Stimulated activated naive CD8-positive, alpha-beta T cell treated with anti-CD3 and anti-CD28 coated beads, Interleukin-15, amount 100 ng/mL, for 72 hours (primary cell): ENCODE measurements at regions not wholly inside any gene's neighbourhood (a gene's known extent, or its start where the extent isn't known, plus 50 kb on each side); places are given as distances from the start of the nearest gene placed in this dataset.
"Not testable (repeated sequence)": the region's sequence is repeated elsewhere in the genome, so short reads cannot be mapped to it uniquely, and the experiment has no call there.

ENCODE experiments used
- ATAC-seq: fragments of 150-1000 bp; cut with Tn5 transposase; 2 replicates; pipeline ENCODE4 v1.10.0; 2021; ENCODE audit warnings: mild to moderate bottlenecking, moderate library complexity
- DNase-seq, 2 donors: peaks; one replicate each; pipeline ENCODE4 v3.0.0; 2021 to 2022
- H3K27ac Mint-ChIP-seq, 2 donors: one replicate each; pipeline ENCODE4 v1.8.0; 2022; ENCODE audit warnings: mild to moderate bottlenecking in 2 of 2, mixed read lengths in 2 of 2, moderate library complexity in 2 of 2
- H3K27me3 Mint-ChIP-seq: one replicate; pipeline ENCODE4 v1.8.0; 2022; ENCODE audit warnings: mixed read lengths
- H3K4me1 Mint-ChIP-seq: one replicate; pipeline ENCODE4 v1.8.0; 2022; ENCODE audit warnings: mild to moderate bottlenecking, mixed read lengths
- H3K4me3 Mint-ChIP-seq, 2 donors: one replicate each; pipeline ENCODE4 v1.8.0; 2022; ENCODE audit warnings: mild to moderate bottlenecking in 2 of 2, mixed read lengths in 2 of 2, moderate library complexity in 1 of 2
- H3K9me3 Mint-ChIP-seq, 2 donors: one replicate each; pipeline ENCODE4 v1.8.0; 2022; ENCODE audit warnings: mixed read lengths in 2 of 2

DNA sequence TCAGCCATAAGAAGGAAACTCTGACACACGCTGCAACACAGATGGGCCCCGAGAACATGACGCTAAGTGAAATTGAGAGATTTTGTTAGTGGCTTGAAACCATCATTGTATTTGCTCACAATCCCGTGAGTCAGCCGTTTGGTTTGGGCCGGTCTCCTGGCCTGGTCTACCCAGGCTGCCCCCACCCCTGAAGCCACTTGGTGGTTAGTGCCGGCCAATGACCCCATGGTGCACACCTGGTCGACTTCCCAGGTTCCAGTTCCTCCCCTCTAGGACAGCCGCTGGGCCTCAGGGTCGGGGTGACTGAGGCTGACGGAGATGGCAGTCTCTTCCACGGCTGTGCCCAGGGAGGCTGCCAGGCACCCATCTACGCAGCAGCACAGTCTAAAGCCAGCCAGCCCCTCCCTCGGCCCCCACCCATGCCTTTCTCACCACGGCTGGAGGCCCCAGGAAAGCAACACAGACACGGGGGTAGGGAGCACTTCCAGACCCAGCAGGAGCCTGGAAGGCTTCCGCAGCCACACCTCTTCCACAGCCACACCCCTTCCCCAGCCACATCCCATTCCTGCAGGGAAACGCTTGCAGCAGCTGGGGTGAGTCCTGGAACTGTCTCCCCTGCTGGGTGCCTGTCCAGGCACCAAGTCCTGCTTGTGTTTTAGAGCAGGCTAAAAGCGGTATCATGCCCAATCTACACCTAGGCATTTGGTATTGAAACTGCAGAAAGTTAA lies 5413.2 kb upstream of the TPTE start:
- H3K27me3 Mint-ChIP-seq, H3K27ac Mint-ChIP-seq, H3K9me3 Mint-ChIP-seq, H3K4me3 Mint-ChIP-seq, DNase-seq: not testable (repeated sequence)
- peak; percentile 37 for ATAC-seq
- peaks cover 18% of the 10 kb centered on the region for H3K4me1 Mint-ChIP-seq

- H3K4me1 Mint-ChIP-seq, H3K27ac Mint-ChIP-seq: not testable (repeated sequence)
Observed at GRCh38 chr21:5111197-5111596, 5410.2 kb upstream of the TPTE start.

DNA sequence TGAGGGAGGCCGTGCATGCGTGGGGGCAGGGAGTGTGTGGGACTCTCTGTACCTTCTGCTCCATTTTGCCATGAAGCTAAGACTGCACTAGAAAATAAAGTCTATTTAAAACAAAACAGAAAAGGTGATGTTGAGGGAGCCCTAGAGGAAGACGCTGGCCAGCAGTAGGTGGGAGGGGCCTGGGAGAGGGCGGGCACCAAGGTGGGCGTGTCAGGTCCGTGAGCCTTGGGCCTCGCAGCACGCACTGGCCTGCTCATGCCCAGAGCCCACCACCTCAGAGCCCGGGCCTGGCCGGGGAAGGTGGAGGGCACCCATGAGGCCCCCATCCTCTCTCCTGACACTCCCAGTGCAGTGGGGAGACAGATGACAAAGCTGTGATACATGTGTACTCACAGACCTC lies 5408.3 kb upstream of the TPTE start:
- H3K27me3 Mint-ChIP-seq, H3K4me1 Mint-ChIP-seq, H3K27ac Mint-ChIP-seq, DNase-seq, H3K4me3 Mint-ChIP-seq, ATAC-seq, H3K9me3 Mint-ChIP-seq: not testable (repeated sequence)

More at GRCh38 chr21:5111197-5111596, 5410.2 kb upstream of the TPTE start:
- H3K9me3 Mint-ChIP-seq, DNase-seq, H3K27me3 Mint-ChIP-seq, H3K4me3 Mint-ChIP-seq, ATAC-seq: not testable (repeated sequence)

- not testable (repeated sequence) for H3K4me3 Mint-ChIP-seq, H3K9me3 Mint-ChIP-seq, H3K27ac Mint-ChIP-seq, DNase-seq, H3K27me3 Mint-ChIP-seq, H3K4me1 Mint-ChIP-seq
- ATAC-seq, result peak; percentile 41
Observed at GRCh38 chr21:5114468-5114867, 5406.9 kb upstream of the TPTE start.

- not testable (repeated sequence) for DNase-seq, H3K4me1 Mint-ChIP-seq, H3K27me3 Mint-ChIP-seq, H3K27ac Mint-ChIP-seq, H3K4me3 Mint-ChIP-seq, H3K9me3 Mint-ChIP-seq, ATAC-seq
Observed at GRCh38 chr21:5114893-5115645, 5406.3 kb upstream of the TPTE start.

GRCh38 chr21:5115646-5116343 lies 5405.6 kb upstream of the TPTE start:
- not testable (repeated sequence) for H3K4me1 Mint-ChIP-seq, H3K27ac Mint-ChIP-seq, H3K4me3 Mint-ChIP-seq, H3K9me3 Mint-ChIP-seq, H3K27me3 Mint-ChIP-seq
- ATAC-seq (peak; percentile 48), DNase-seq (peak in 1 of 2 donors; percentile 11)

- H3K9me3 Mint-ChIP-seq, H3K27me3 Mint-ChIP-seq, H3K27ac Mint-ChIP-seq, H3K4me1 Mint-ChIP-seq, H3K4me3 Mint-ChIP-seq, DNase-seq: not testable (repeated sequence)
- peak; percentile 72 for ATAC-seq
Observed at GRCh38 chr21:5116344-5117123, 5404.8 kb upstream of the TPTE start.

- not testable (repeated sequence) for H3K9me3 Mint-ChIP-seq, H3K27ac Mint-ChIP-seq, ATAC-seq, H3K4me1 Mint-ChIP-seq, H3K27me3 Mint-ChIP-seq, H3K4me3 Mint-ChIP-seq, DNase-seq
Observed at GRCh38 chr21:5117135-5117534, 5404.2 kb upstream of the TPTE start.

DNA sequence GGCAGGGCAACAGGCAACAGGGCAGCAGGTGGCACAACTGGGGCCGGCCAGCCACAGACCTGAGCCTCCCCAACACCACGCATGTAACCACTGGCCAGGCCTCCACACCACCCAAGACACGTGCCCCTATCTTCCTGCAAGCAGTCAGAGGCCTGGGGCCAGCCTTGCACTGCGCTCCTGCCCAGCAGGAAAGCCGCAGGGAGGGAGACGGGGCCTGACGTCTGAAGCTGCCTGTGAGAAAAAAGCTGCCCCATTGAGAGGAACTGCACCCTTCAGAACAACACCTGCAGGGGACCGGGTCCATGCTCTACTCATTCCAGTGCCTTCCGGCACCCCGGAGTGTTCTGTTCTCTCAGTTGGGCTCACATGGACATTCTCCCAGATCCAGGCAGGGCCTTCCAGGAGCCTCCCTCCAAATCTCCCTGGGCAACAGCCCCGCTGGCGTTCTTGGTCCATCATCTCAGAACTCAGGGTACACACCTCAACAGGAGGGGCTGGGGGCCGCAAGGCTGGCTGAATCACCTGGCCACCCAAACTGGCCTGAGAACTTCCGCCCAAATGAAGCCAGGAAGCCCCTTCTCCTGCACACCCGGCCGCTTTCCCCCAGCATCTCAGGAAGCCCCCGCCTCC lies 5403.6 kb upstream of the TPTE start:
- H3K4me3 Mint-ChIP-seq, result peak overlapping the region in 1 of 2 donors; percentile 39
- not testable (repeated sequence) for H3K27me3 Mint-ChIP-seq, ATAC-seq, H3K27ac Mint-ChIP-seq, H3K4me1 Mint-ChIP-seq, H3K9me3 Mint-ChIP-seq
- peak in 1 of 2 donors; percentile 30 for DNase-seq

DNA sequence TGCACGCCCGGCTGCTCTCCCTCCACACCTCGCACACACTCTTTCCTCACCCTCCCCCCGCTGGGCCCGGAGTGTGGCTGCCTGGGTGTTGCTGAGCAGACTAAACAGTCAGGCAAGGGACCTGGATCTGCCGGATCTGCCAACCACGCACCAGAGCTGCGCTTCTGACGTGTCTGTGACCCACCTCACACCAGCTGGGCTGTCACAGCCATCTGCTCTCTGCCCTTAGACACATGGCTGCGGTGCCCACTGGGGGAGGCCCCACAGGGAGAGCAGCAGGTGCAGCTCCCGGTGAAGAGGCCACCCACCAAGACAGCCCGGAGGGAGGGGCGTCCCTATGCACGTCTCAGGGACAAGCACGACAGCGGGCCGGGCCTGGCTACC lies 5403.1 kb upstream of the TPTE start:
- H3K4me3 Mint-ChIP-seq, H3K27me3 Mint-ChIP-seq, H3K27ac Mint-ChIP-seq, H3K9me3 Mint-ChIP-seq, H3K4me1 Mint-ChIP-seq: not testable (repeated sequence)
- peak; percentile 14 to 26 for DNase-seq
- ATAC-seq, result peak; percentile 54

- H3K27me3 Mint-ChIP-seq, DNase-seq, H3K4me3 Mint-ChIP-seq, H3K9me3 Mint-ChIP-seq, ATAC-seq, H3K4me1 Mint-ChIP-seq, H3K27ac Mint-ChIP-seq: not testable (repeated sequence)
Observed at GRCh38 chr21:5119179-5119578, 5402.2 kb upstream of the TPTE start.

- H3K27ac Mint-ChIP-seq, result not testable (repeated sequence)
Observed at GRCh38 chr21:5121399-5121798, 5400.0 kb upstream of the TPTE start.

DNA sequence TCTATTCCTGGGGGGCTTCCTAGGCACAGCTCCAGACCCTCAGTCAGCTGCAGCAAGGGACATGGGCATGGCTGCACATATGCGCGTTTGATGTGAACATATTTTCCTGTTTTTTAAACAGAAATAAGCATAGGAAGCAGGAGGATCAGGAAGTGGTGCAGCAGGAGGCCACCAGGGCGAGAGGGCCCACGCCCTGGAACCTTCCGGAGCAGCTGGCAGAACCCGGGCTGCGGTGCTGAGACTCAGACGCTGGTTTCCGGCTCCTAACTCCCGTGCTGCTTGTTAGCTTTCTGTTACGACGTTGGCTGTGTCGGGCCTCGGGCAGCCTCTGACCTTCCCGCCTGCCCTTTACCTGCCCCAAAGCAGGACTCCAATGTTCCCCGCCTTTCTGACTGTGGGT lies 5399.5 kb upstream of the TPTE start:
- not testable (repeated sequence) for H3K4me1 Mint-ChIP-seq, DNase-seq, H3K27me3 Mint-ChIP-seq, ATAC-seq, H3K9me3 Mint-ChIP-seq, H3K4me3 Mint-ChIP-seq, H3K27ac Mint-ChIP-seq

More at GRCh38 chr21:5121399-5121798, 5400.0 kb upstream of the TPTE start:
- not testable (repeated sequence) for DNase-seq, H3K27me3 Mint-ChIP-seq, ATAC-seq, H3K4me1 Mint-ChIP-seq, H3K9me3 Mint-ChIP-seq, H3K4me3 Mint-ChIP-seq

- DNase-seq, result peak; percentile 72 to 80
- H3K27ac Mint-ChIP-seq, H3K4me3 Mint-ChIP-seq, H3K4me1 Mint-ChIP-seq, H3K9me3 Mint-ChIP-seq, H3K27me3 Mint-ChIP-seq: not testable (repeated sequence)
- peak; percentile 77 for ATAC-seq
Observed at GRCh38 chr21:5123655-5124054, 5397.7 kb upstream of the TPTE start.

GRCh38 chr21:5128261-5128660 lies 5393.1 kb upstream of the TPTE start:
- DNase-seq (peak; percentile 98 to 99), ATAC-seq (peak; percentile 90)
- peak overlapping the region; percentile 12 to 57 for H3K4me3 Mint-ChIP-seq
- not testable (repeated sequence) for H3K27me3 Mint-ChIP-seq, H3K27ac Mint-ChIP-seq, H3K4me1 Mint-ChIP-seq, H3K9me3 Mint-ChIP-seq
